ENCODE measurements at regions not wholly inside any gene's neighbourhood (a gene's known extent, or its start where the extent isn't known, plus 50 kb on each side); places are given as distances from the start of the nearest gene placed in this dataset.

- no peak overlapping the region for H4K5ac ChIP-seq (ENCODE audit: insufficient read length, low read depth, low read length)
- H3K9me3 ChIP-seq (ENCODE audit: insufficient read depth in 2 of 2, low read depth in 1 of 2, low read length in 1 of 2), result no peaks in the 10 kb centered on the region
- H3K79me2 ChIP-seq (ENCODE audit: control insufficient read depth in 1 of 2, insufficient read depth in 2 of 2, low read length in 2 of 2), result no peaks in the 10 kb centered on the region
- FAIRE-seq, result no peak
- H3K4ac ChIP-seq (replicated peaks; ENCODE audit: insufficient read length, low read depth, low read length), result no peak overlapping the region
- no peak overlapping the region for H2BK15ac ChIP-seq (ENCODE audit: low read length)
- H3K27me3 ChIP-seq (replicated peaks in 1 of 4; ENCODE audit: control insufficient read depth in 3 of 4, extremely low read depth in 1 of 4, insufficient read depth in 3 of 4, low read length in 3 of 4), result no peaks in the 10 kb centered on the region
- ChIA-PET POLR2A (ENCODE audit: partially characterized antibody) (no interaction called here), CTCF (ENCODE audit: partially characterized antibody) (interaction anchor here (1.0 kb wide), 1 partner anchor 10 kb away, joined by 3 read pairs; no protein-coding TSS in a partner anchor)
- no peak overlapping the region for H2AFZ ChIP-seq (ENCODE audit: low read length)
- no peak overlapping the region for H3K27ac ChIP-seq (ENCODE audit: low read depth, low read length)
- no peak overlapping the region for H3K56ac ChIP-seq (replicated peaks; ENCODE audit: insufficient read length, low read depth, low read length)
- no peak overlapping the region for H3K14ac ChIP-seq (ENCODE audit: insufficient read length)
- no peak overlapping the region for H2BK120ac ChIP-seq (replicated peaks; ENCODE audit: low read depth, low read length)
- DNase-seq (ENCODE audit: low read depth in 1 of 2, low spot score in 2 of 2), result no peak
- H3K36me3 ChIP-seq (ENCODE audit: control insufficient read depth in 2 of 4, insufficient read depth in 4 of 4, low read length in 3 of 4), result no peaks in the 10 kb centered on the region
- H3K18ac ChIP-seq (ENCODE audit: extremely low read depth, low read length), result no peak overlapping the region
- no peak overlapping the region for H3K9ac ChIP-seq (replicated peaks in 1 of 4; ENCODE audit: extremely low read depth in 1 of 4, low read depth in 3 of 4, low read length in 3 of 4)
- no peak for TF ChIP-seq SP2 (IDR thresholded peaks at IDR 0.05; ENCODE audit: low read length)
- H3K79me1 ChIP-seq (ENCODE audit: low read depth, low read length), result no peaks in the 10 kb centered on the region
- WGBS, 2 experiments (ENCODE audit: extremely low coverage in 1 of 2, insufficient coverage in 1 of 2, insufficient read length in 1 of 2, insufficient replicate concordance in 2 of 2, low coverage in 1 of 2, low lambda C conversion rate in 2 of 2, missing lambda C conversion rate in 1 of 2), result 68% methylated on average over 3 of the region's 3 CpGs; no CpG with 5 or more reads in 1 of the 2 experiments
- no peak overlapping the region for H2BK20ac ChIP-seq (ENCODE audit: low read length)
- H2AK5ac ChIP-seq (ENCODE audit: low read depth, low read length), result no peak overlapping the region
- H2BK12ac ChIP-seq (ENCODE audit: low read depth, low read length), result no peak overlapping the region
- H3K23ac ChIP-seq (ENCODE audit: insufficient read length), result no peak overlapping the region
- no peaks in the 10 kb centered on the region for H3K23me2 ChIP-seq (ENCODE audit: low read depth, low read length)
- H4K91ac ChIP-seq (replicated peaks; ENCODE audit: insufficient read length, low read length), result no peak overlapping the region
- no peaks in the 10 kb centered on the region for H3K4me1 ChIP-seq (replicated peaks in 1 of 4; ENCODE audit: control insufficient read depth in 3 of 4, insufficient read depth in 4 of 4, low read length in 3 of 4)
- H4K20me1 ChIP-seq (replicated peaks in 1 of 2; ENCODE audit: control insufficient read depth in 1 of 2, insufficient read depth in 2 of 2, low read length in 2 of 2), result no peaks in the 10 kb centered on the region
- H3K4me3 ChIP-seq (ENCODE audit: extremely low read depth in 1 of 4, insufficient read depth in 2 of 4, low read depth in 3 of 4, low read length in 4 of 4), result no peak overlapping the region
- no peak overlapping the region for H4K8ac ChIP-seq (ENCODE audit: extremely low read depth, insufficient read depth, low read length)
- no peak overlapping the region for H2BK5ac ChIP-seq (ENCODE audit: low read depth, low read length)
- no peak overlapping the region for H3K4me2 ChIP-seq (ENCODE audit: insufficient read depth in 1 of 2, low read depth in 2 of 2, low read length in 2 of 2)
These were observed 68.9 kb upstream of the SLC38A11 start for GRCh38 chr2:165024199-165024598.

All from H1 (cell line).